ENCODE measurements at regions not wholly inside any gene's neighbourhood (a gene's known extent, or its start where the extent isn't known, plus 50 kb on each side); places are given as distances from the start of the nearest gene placed in this dataset.
"Not testable (repeated sequence)": the region's sequence is repeated elsewhere in the genome, so short reads cannot be mapped to it uniquely, and the experiment has no call there.

- TF ChIP-seq CTCF (IDR thresholded peaks at IDR 0.05) = no peak
- no peak for TF ChIP-seq ZFX (IDR thresholded peaks at IDR 0.05; ENCODE audit: borderline replicate concordance)
- no peak overlapping the region for H3K27ac ChIP-seq
These were observed 55.4 kb downstream of the TMEM121 start for GRCh38 chr14:105581551-105582341.

GRCh38 chr14:105582639-105583038 lies 56.3 kb downstream of the TMEM121 start:
- no peak overlapping the region for H3K27ac ChIP-seq
- TF ChIP-seq CTCF (IDR thresholded peaks at IDR 0.05) = no peak
- no peak for TF ChIP-seq ZFX (IDR thresholded peaks at IDR 0.05; ENCODE audit: borderline replicate concordance)

- not testable (repeated sequence) for H3K27ac ChIP-seq
These were observed 57.5 kb downstream of the TMEM121 start for GRCh38 chr14:105583914-105584313.

GRCh38 chr14:105585290-105585689 lies 58.9 kb downstream of the TMEM121 start:
- not testable (repeated sequence) for H3K27ac ChIP-seq

DNA sequence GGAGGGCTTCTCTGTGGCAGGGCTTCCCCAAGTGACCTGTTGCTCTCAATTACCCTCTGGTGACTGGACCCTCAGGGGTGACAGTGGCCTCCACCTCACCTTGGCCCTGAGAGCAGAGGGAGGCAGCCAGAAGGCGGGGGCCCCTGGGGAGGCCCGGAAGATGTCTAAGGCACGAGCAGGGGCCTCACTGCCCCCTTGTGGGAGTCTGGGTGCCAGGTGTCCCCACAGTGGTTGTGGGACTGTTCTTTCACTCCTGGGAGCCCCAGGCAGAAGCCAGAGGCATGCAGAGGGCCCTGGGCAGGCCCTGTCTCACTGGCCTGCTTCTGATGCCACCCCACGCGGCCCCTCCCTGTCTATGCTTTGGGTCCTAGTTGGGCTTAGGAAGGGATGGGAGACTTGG lies 59.3 kb downstream of the TMEM121 start:
- H3K27ac ChIP-seq = not testable (repeated sequence)

GRCh38 chr14:105586144-105586872 lies 59.9 kb downstream of the TMEM121 start:
- not testable (repeated sequence) for H3K27ac ChIP-seq

- H3K27ac ChIP-seq = not testable (repeated sequence)
These were observed 60.7 kb downstream of the TMEM121 start for GRCh38 chr14:105587034-105587433.

DNA sequence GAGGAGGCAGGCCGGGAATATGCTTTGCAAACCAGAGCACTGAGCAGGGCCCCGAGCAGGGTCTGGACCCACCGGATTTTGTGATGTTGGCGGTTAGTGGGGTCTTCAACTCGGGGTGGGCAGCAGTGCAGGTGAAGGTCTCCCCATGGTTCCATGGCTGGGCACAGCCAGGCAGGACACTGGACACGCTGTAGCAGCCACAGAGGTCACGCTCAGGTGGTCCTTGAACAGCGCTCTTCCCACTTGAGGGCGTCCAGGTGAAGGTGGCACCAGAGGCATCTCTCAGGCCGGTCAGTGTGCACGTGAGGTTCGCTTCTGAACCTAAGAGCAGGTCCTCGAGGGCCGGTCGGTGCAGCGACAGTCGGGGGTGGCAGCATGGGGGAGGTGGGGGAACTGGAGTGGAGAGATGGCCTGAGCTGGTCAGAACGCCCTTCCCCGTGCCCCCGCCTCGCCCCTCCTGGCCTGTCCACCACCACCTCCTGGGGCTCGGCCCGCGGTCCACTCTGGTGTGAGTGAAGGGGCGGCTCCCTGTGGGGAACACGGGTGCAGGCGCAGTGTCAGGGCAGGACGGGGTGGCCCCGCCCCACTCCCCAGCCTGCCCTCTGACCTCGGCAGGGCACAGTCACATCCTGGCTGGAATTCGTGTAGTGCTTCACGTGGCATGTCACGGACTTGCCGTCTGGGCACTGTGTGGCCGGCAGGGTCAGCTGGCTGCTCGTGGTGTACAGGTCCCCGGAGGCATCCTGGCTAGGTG lies 61.3 kb downstream of the TMEM121 start:
- not testable (repeated sequence) for H3K27ac ChIP-seq

DNA sequence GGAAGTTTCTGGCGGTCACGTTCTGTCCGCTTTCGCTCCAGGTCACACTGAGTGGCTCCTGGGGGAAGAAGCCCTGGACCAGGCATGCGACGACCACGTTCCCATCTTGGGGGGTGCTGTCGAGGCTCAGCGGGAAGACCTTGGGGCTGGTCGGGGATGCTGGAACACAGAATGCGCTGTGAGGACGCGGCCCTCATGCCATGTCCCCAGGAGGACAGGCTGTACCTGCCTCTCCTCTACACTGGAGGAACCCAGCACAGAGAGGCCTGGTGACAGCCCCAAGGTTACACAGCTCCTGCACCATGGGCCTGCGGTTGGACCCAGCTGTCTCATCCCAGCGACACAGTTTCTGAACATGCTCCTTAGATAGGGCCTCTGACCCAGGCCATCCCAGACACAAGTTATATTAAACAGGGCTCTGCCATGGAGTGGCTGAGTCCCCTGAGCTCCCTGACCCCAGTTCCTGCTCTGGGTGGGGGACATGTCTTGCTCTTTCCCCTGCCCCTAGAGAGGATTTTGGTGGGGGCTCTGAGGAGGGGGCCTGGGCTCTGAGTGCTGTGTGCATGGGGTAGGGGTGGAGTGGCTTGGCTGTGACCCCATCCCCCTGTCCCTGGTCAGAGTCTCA lies 62.0 kb downstream of the TMEM121 start:
- TF ChIP-seq CTCF (IDR thresholded peaks at IDR 0.05) (no peak), ZFX (IDR thresholded peaks at IDR 0.05; ENCODE audit: borderline replicate concordance) (no peak)

DNA sequence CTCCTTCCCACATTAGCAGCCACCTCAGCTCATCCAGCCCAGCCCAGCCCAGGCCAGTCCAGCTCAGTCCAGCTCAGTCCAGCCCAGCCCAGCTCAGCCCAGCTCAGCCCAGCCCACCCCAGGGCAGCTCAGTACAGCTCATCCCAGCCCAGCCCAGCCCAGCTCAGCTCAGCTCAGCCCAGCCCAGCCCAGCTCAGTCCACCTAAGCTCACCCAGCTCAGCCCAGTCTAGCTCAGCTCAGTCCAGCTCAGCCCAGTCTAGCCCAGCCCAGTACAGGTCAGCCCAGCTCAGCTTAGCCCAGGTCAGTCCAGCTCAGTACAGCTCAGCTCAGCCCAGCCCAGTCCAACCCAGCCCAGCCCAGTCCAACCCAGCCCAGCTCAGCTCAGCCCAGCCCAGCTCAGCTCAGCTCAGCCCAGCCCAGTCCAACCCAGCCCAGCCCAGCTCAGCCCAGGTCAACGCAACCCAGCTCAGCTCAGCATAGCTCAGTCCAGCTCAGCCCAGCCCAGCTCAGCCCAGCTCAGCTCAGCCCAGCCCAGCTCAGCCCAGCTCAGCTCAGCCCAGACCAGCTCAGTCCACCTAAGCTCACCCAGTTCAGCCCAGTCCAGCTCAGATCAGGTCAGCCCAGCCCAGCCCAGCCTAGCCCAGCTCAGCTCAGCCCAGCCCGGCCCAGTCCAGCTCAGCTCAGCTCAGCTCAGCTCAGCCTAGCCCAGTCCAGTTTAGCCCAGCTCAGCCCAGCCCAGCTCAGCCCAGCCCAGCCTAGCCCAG lies 63.0 kb downstream of the TMEM121 start:
- TF ChIP-seq CTCF (IDR thresholded peaks at IDR 0.05) = no peak
- TF ChIP-seq ZFX (IDR thresholded peaks at IDR 0.05; ENCODE audit: borderline replicate concordance) = no peak
- no peak overlapping the region for H3K27ac ChIP-seq

More for the DNA sequence above, 62.0 kb downstream of the TMEM121 start:
- H3K27ac ChIP-seq = no peak overlapping the region

DNA sequence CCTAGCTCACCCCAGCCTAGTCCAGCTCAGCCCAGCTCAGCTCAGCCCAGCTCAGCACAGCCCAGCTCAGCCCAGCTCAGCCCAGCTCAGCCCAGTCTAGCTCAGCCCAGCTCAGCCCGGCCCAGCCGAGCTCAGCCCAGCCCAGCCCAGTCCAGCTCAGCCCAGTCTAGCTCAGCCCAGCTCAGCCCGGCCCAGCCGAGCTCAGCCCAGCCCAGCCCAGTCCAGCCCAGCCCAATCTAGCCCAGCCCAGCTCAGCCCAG lies 63.5 kb downstream of the TMEM121 start:
- not testable (repeated sequence) for H3K27ac ChIP-seq

Measured in 22Rv1 (cell line).